Activated T-cell treated with anti-CD3 and anti-CD28 coated beads, Interleukin-2, amount 50 U/mL, for 72 hours (primary cell): ENCODE measurements at regions not wholly inside any gene's neighbourhood (a gene's known extent, or its start where the extent isn't known, plus 50 kb on each side); places are given as distances from the start of the nearest gene placed in this dataset.

Experiments used
- ATAC-seq, 2 donors: fragments of 150-1000 bp; cut with Tn5 transposase; replicated peaks in 1 of 2; 2 replicates each; pipeline ENCODE4 v1.10.0; 2021; ENCODE audit warnings: moderate library complexity in 2 of 2, mild to moderate bottlenecking in 1 of 2
- DNase-seq, 2 donors: peaks; one replicate each; pipeline ENCODE4 v3.0.0; 2021 to 2022; ENCODE audit warnings: mixed read lengths in 1 of 2
- H3K27ac Mint-ChIP-seq: one replicate; pipeline ENCODE4 v1.8.0; 2022; ENCODE audit warnings: mild to moderate bottlenecking, moderate library complexity, mixed read lengths
- H3K27me3 Mint-ChIP-seq: one replicate; pipeline ENCODE4 v1.8.0; 2022; ENCODE audit warnings: low read depth, mixed read lengths
- H3K36me3 Mint-ChIP-seq, 2 donors: one replicate each; pipeline ENCODE4 v1.8.0; 2022; ENCODE audit warnings: mixed read lengths in 2 of 2, mild to moderate bottlenecking in 1 of 2; ENCODE audit not compliant: insufficient read depth in 2 of 2
- H3K4me1 Mint-ChIP-seq: one replicate; pipeline ENCODE4 v1.8.0; 2022; ENCODE audit warnings: low read depth, mixed read lengths
- H3K4me3 Mint-ChIP-seq, 2 donors: one replicate each; pipeline ENCODE4 v1.8.0; 2022; ENCODE audit warnings: mild to moderate bottlenecking in 2 of 2, mixed read lengths in 2 of 2, moderate library complexity in 2 of 2
- H3K9me3 Mint-ChIP-seq, 2 donors: one replicate each; pipeline ENCODE4 v1.8.0; 2022; ENCODE audit warnings: mixed read lengths in 2 of 2

GRCh38 chr12:74071182-74071581 is 466.5 kb upstream of the ATXN7L3B start:
- no peak for DNase-seq
- Mint-ChIP-seq H3K27me3 (no peaks in the 10 kb centered on the region), H3K27ac (no peak overlapping the region), H3K9me3 (peaks cover 12 to 23% of the 10 kb centered on the region in 2 donors), H3K4me1 (no peaks in the 10 kb centered on the region), H3K4me3 (no peak overlapping the region), H3K36me3 (no peaks in the 10 kb centered on the region)
- ATAC-seq: no peak

- no peak for ATAC-seq
- H3K27ac Mint-ChIP-seq: no peak overlapping the region
Measured at GRCh38 chr12:74076918-74077317, 460.7 kb upstream of the ATXN7L3B start.

DNA sequence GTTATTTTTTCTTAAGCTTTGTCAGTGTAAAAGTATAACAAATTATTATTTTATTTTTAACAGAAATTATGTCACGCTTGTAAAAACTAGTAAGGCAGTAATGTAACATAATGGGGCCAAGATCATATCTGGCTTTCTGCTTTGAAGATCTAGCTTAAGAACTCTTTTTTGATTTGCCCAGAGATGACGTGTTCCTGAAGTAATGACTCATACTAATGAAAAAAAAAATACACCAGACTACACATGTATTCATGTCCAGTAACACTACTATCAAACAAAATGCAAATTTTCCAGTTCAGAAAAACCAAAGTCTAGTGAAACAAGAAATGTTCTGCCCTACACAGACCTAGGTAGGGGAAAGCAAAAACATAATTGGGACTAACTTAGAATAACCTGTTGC is 432.2 kb upstream of the ATXN7L3B start:
- ATAC-seq (no peak), DNase-seq (no peak)
- Mint-ChIP-seq H3K36me3 (no peaks in the 10 kb centered on the region), H3K27ac (no peak overlapping the region), H3K4me1 (no peaks in the 10 kb centered on the region), H3K27me3 (no peaks in the 10 kb centered on the region), H3K9me3 (no peaks in the 10 kb centered on the region), H3K4me3 (no peak overlapping the region)

More at GRCh38 chr12:74076918-74077317, 460.7 kb upstream of the ATXN7L3B start:
- Mint-ChIP-seq H3K9me3 (peaks cover 2 to 7% of the 10 kb centered on the region in 2 donors), H3K27me3 (no peaks in the 10 kb centered on the region), H3K4me1 (no peaks in the 10 kb centered on the region), H3K36me3 (no peaks in the 10 kb centered on the region), H3K4me3 (no peak overlapping the region)
- DNase-seq: no peak

DNA sequence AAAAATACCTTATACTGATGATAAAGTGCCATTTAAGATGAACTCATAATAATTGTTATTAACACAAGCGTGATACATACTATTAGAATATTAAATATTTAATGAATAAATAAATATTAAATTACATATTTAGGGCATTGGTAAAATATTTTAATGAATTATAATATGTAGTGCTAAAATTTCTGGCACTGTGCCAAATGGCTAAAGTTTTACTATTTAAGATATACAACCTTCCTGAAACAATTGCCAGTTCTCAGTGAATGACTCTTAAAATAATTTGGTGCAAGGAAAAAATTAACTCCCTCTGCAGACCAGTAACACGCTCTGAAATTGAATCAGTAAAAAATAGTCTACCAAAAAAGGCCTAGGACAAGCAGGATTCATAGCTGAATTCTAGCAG is 428.9 kb upstream of the ATXN7L3B start:
- Mint-ChIP-seq H3K36me3 (no peaks in the 10 kb centered on the region), H3K4me1 (no peaks in the 10 kb centered on the region), H3K27me3 (no peaks in the 10 kb centered on the region), H3K4me3 (no peak overlapping the region), H3K27ac (no peak overlapping the region), H3K9me3 (no peaks in the 10 kb centered on the region)
- ATAC-seq: no peak
- DNase-seq: no peak

DNA sequence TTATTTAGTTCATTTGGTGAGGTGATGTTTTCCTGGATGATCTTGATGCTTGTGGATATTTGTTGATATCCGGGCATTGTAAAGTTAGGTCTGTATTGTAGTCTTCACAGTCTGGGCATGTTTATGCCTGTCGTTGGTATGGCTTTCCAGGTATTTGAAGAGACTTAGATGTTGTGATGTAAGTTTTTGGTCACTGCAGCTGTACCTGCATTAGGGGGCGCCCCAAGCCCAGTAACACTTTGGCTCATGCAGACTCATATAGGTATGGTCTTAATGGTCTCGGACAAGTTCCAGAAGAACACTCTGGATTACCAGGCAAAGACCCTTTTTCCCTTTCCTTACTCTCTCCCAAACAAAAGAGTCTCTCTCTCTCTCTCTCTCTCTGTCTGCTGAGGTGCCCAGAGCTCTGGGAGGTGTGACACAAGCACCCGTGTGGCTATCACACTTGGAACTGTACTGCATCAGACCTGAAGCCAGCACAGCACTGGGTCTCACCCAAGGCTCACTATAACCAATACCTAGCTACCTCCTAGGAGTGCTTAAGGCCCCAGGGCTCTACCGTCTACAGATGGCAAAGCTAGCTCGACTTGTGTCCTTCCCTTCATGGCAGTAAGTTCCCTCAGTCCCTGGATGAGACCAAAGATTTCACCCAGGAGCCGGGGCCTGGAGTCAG is 425.8 kb upstream of the ATXN7L3B start:
- Mint-ChIP-seq H3K4me3 (no peak overlapping the region), H3K4me1 (no peaks in the 10 kb centered on the region), H3K36me3 (no peaks in the 10 kb centered on the region), H3K9me3 (peaks cover 1 to 2% of the 10 kb centered on the region in 2 donors), H3K27ac (no peak overlapping the region), H3K27me3 (no peaks in the 10 kb centered on the region)
- peak; percentile 1 to 3 for DNase-seq
- no peak for ATAC-seq

DNA sequence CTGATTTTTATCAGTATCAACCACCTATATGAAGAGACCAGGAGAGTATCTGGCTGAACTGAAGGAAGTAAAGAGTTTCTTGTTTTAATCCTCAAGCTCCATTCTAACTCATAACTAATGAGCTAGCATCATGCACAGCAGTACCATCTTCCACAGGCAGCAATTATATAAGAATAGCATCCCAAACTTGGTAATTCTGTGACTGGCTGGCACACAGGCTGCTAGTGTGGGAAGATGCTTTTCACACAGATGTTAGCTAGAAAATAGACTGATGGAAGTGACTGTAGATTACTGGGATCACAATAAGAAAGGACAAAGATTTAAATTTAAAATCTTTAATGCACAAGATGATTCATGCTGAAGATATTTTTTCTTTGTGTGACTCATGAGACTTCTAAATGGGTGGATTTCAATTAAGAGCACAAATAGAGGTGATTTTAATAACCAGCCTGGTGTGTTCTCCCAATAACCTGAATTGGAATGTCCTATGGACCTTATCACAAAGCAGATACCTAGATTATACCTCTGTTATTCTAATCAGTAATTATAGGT is 417.7 kb upstream of the ATXN7L3B start:
- no peak overlapping the region for H3K4me3 Mint-ChIP-seq

DNA sequence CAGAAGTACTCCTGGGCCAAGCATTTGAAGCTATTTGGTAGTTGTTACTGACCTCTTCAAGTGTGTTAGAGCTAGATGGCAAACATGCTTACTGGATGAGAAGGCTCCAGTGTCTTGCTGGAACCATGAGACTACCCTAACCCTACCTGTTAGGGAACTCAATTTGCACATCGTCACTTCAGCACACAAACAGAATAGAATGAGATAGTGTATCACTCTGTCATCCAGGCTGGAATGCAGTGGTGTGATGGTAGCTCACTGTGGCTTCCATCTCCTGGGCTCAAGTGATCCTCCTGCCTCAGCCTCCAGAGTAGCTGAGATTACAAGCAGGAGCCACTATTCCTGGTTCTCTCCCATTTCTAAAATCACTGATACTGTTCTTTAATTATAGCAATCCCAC is 417.0 kb upstream of the ATXN7L3B start:
- Mint-ChIP-seq H3K27ac (no peak overlapping the region), H3K4me3 (no peak overlapping the region), H3K27me3 (no peaks in the 10 kb centered on the region), H3K4me1 (no peaks in the 10 kb centered on the region), H3K9me3 (no peaks in the 10 kb centered on the region), H3K36me3 (no peaks in the 10 kb centered on the region)
- no peak for ATAC-seq
- DNase-seq: no peak

More for the DNA sequence above, 417.7 kb upstream of the ATXN7L3B start:
- Mint-ChIP-seq H3K4me1 (no peaks in the 10 kb centered on the region), H3K9me3 (no peaks in the 10 kb centered on the region), H3K36me3 (no peaks in the 10 kb centered on the region), H3K27ac (no peak overlapping the region), H3K27me3 (no peaks in the 10 kb centered on the region)
- no peak for DNase-seq
- no peak for ATAC-seq

DNA sequence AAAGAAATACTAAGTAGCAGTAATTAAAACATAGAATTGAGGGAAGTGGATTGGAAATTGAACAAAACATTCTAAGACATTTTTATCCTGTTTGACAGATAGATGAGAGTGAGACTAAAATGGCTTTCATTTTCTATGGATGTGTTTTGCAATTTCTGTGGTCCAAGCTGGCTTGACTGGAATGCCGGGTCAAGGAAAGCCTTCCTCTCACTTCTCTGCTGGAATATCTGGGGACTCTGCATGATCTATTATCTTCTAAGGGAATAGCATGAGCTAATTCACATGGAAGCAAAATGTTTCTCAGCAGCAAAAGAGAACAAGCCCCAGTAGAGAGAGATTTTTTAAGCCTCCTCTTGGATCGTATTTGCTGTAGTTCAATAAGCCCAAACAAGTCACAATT is 407.9 kb upstream of the ATXN7L3B start:
- Mint-ChIP-seq H3K4me1 (no peaks in the 10 kb centered on the region), H3K27me3 (no peaks in the 10 kb centered on the region), H3K36me3 (no peaks in the 10 kb centered on the region), H3K4me3 (no peak overlapping the region), H3K9me3 (peaks cover 0 to 4% of the 10 kb centered on the region in 2 donors), H3K27ac (no peak overlapping the region)
- ATAC-seq (no peak), DNase-seq (no peak)

DNA sequence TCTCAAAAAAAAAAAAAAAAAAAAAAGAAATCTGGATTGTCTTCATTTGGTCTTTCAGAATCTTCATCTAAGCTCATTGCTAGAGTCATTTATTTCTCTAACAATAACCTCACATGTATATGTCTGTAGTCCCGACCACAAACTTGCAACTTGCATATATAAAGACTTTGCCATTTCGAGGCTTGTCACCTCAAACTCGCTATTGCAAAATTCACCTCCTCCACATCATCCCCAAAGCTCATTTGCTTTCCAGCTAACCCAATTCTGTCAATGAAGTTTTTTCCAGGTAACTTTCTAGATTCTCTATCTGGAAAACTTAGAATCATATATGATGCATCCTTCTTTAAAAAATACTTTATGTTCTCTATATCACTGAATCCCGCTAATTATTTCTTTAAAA is 393.2 kb upstream of the ATXN7L3B start:
- H3K4me1 Mint-ChIP-seq: no peaks in the 10 kb centered on the region
- no peaks in the 10 kb centered on the region for H3K36me3 Mint-ChIP-seq
- DNase-seq (no peak), ATAC-seq (no peak)
- H3K27me3 Mint-ChIP-seq: no peaks in the 10 kb centered on the region
- H3K4me3 Mint-ChIP-seq: no peak overlapping the region
- H3K9me3 Mint-ChIP-seq: no peaks in the 10 kb centered on the region
- no peak overlapping the region for H3K27ac Mint-ChIP-seq

DNA sequence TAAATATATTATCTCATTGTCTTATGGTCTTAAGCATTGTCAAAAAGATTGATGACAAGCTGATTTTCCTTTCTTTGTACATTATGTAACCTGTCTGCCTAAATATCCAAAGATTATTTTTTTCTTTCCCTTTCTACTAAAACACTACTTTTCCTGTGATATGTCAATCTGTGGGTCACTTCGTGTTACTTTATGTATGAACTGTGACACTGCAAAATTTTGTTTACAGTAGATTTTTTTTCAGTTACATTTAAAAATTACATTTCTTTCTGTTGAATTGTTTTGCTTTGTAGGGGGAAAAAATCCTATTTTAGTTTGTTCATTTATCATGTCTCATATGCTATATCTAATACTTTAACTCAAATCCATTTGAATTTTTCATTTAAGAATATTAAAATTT is 392.3 kb upstream of the ATXN7L3B start:
- no peaks in the 10 kb centered on the region for H3K4me1 Mint-ChIP-seq
- no peaks in the 10 kb centered on the region for H3K9me3 Mint-ChIP-seq
- no peak for ATAC-seq
- no peak for DNase-seq
- no peaks in the 10 kb centered on the region for H3K27me3 Mint-ChIP-seq
- H3K36me3 Mint-ChIP-seq: no peaks in the 10 kb centered on the region
- no peak overlapping the region for H3K27ac Mint-ChIP-seq
- H3K4me3 Mint-ChIP-seq: no peak overlapping the region

DNA sequence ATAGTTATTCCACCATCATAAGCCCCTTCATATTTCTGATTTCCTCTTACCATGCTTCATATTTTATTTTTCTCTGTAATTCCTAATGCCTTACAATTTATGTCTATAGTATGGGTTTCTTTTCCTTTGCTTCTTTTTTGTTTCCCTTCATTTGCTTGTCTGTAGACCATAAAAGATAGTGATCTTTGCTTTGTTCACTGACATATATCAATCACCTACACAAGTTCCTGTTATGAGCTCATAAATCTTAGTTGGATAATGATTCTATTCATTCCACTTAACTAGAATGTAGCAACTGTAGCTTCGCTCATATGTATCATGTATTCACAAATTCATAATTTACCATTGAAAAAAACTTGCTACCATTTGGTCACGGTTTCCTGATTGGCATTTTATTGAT is 388.8 kb upstream of the ATXN7L3B start:
- no peaks in the 10 kb centered on the region for H3K36me3 Mint-ChIP-seq
- H3K4me3 Mint-ChIP-seq: no peak overlapping the region
- H3K27ac Mint-ChIP-seq: no peak overlapping the region
- H3K4me1 Mint-ChIP-seq: no peaks in the 10 kb centered on the region
- ATAC-seq: no peak
- H3K27me3 Mint-ChIP-seq: no peaks in the 10 kb centered on the region
- no peaks in the 10 kb centered on the region for H3K9me3 Mint-ChIP-seq
- DNase-seq: no peak

GRCh38 chr12:74152370-74152769 is 385.3 kb upstream of the ATXN7L3B start:
- Mint-ChIP-seq H3K27me3 (no peaks in the 10 kb centered on the region), H3K36me3 (no peaks in the 10 kb centered on the region)

DNA sequence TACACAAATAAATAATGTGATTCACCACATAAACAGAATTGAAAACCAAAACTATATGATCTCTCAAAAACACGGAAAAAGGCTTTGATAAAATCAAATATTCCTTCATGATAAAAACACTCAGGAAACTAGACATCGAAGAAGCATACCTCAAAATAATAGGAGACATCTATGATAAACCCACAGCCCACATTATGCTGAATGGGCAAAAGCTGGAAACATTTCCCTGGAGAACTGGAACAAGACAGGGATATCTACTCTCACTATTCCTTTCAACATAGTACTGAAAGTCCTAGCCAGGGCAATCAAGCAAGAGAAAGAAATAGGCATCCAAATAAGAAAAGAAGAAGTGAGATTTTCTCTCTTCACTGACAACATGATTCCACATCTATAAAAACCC is 371.5 kb upstream of the ATXN7L3B start:
- no peaks in the 10 kb centered on the region for H3K36me3 Mint-ChIP-seq
- no peak for ATAC-seq
- no peak for DNase-seq
- H3K4me3 Mint-ChIP-seq: no peak overlapping the region
- peaks cover 1% of the 10 kb centered on the region in 2 donors for H3K9me3 Mint-ChIP-seq
- no peaks in the 10 kb centered on the region for H3K4me1 Mint-ChIP-seq
- no peaks in the 10 kb centered on the region for H3K27me3 Mint-ChIP-seq
- no peak overlapping the region for H3K27ac Mint-ChIP-seq

More at GRCh38 chr12:74152370-74152769, 385.3 kb upstream of the ATXN7L3B start:
- no peak for ATAC-seq
- no peak for DNase-seq
- Mint-ChIP-seq H3K4me1 (no peaks in the 10 kb centered on the region), H3K27ac (no peak overlapping the region), H3K4me3 (no peak overlapping the region), H3K9me3 (no peaks in the 10 kb centered on the region)

- Mint-ChIP-seq H3K27me3 (no peaks in the 10 kb centered on the region), H3K9me3 (peaks cover 4% of the 10 kb centered on the region in 2 donors), H3K4me3 (no peak overlapping the region), H3K27ac (no peak overlapping the region), H3K36me3 (no peaks in the 10 kb centered on the region), H3K4me1 (no peaks in the 10 kb centered on the region)
- no peak for ATAC-seq
- no peak for DNase-seq
Measured at GRCh38 chr12:74169607-74170006, 368.0 kb upstream of the ATXN7L3B start.
